H9 (cell line): ENCODE measurements at regions not wholly inside any gene's neighbourhood (a gene's known extent, or its start where the extent isn't known, plus 50 kb on each side); places are given as distances from the start of the nearest gene placed in this dataset.
"Not testable (repeated sequence)": the region's sequence is repeated elsewhere in the genome, so short reads cannot be mapped to it uniquely, and the experiment has no call there.

ENCODE experiments used
- DNase-seq: peaks from one replicate; pipeline ENCODE4 v3.0.0-alpha.2; 2017
- H2AFZ ChIP-seq: one replicate; pipeline ENCODE4 v1.6.1; 2013; ENCODE audit warnings: mild to moderate bottlenecking, low read length, control low read depth, moderate library complexity
- H2AK5ac ChIP-seq: 2 replicates; pipeline ENCODE4 v1.6.1; 2013; ENCODE audit warnings: low read length, control low read depth, mixed read lengths; ENCODE audit not compliant: insufficient read length
- H2BK120ac ChIP-seq: one replicate; pipeline ENCODE4 v1.6.1; 2013; ENCODE audit warnings: low read depth, mild to moderate bottlenecking, low read length, control low read depth, inconsistent platforms; ENCODE audit not compliant: poor library complexity, severe bottlenecking
- H2BK12ac ChIP-seq: 2 replicates; pipeline ENCODE4 v1.6.1; 2013; ENCODE audit warnings: low read length, control low read depth, mixed read lengths, low read depth; ENCODE audit not compliant: insufficient read length
- H2BK15ac ChIP-seq: 2 replicates; pipeline ENCODE4 v1.6.1; 2013; ENCODE audit warnings: low read depth, low read length, control low read depth
- H2BK20ac ChIP-seq: one replicate; pipeline ENCODE4 v1.6.1; 2013; ENCODE audit warnings: low read depth, mild to moderate bottlenecking, low read length, control low read depth, inconsistent platforms; ENCODE audit not compliant: poor library complexity, severe bottlenecking
- H2BK5ac ChIP-seq: 2 replicates; pipeline ENCODE4 v1.6.1; 2013; ENCODE audit warnings: low read length, control low read depth, mixed read lengths; ENCODE audit not compliant: insufficient read length
- H3K14ac ChIP-seq: 2 replicates; pipeline ENCODE4 v1.6.1; 2013; ENCODE audit warnings: low read length, control low read depth; ENCODE audit not compliant: insufficient read depth
- H3K18ac ChIP-seq: 2 replicates; pipeline ENCODE4 v1.6.1; 2013; ENCODE audit warnings: low read depth, mild to moderate bottlenecking, mixed read lengths, low read length, control low read depth; ENCODE audit not compliant: insufficient read length
- H3K23ac ChIP-seq: 2 replicates; pipeline ENCODE4 v1.6.1; 2013; ENCODE audit warnings: low read length, control low read depth, mixed read lengths, low read depth; ENCODE audit not compliant: insufficient read length
- H3K23me2 ChIP-seq: 2 replicates; pipeline ENCODE4 v1.6.1; 2013; ENCODE audit warnings: low read depth, mild to moderate bottlenecking, mixed read lengths, low read length, control low read depth; ENCODE audit not compliant: insufficient read length, poor library complexity, severe bottlenecking
- H3K27ac ChIP-seq: 2 replicates; pipeline ENCODE4 v1.5.1; 2013; ENCODE audit warnings: low read length, control low read depth, mixed read lengths, low read depth; ENCODE audit not compliant: insufficient read length
- H3K27me3 ChIP-seq: 2 replicates; pipeline ENCODE4 v1.6.1; 2013; ENCODE audit warnings: low read length, control low read depth, inconsistent platforms; ENCODE audit not compliant: insufficient read depth
- H3K4ac ChIP-seq: 2 replicates; pipeline ENCODE4 v1.6.1; 2013; ENCODE audit warnings: low read depth, mild to moderate bottlenecking, control low read depth, inconsistent platforms, low read length, moderate library complexity
- H3K4me1 ChIP-seq: 2 replicates; pipeline ENCODE4 v1.6.1; 2013; ENCODE audit warnings: low read length, control low read depth, inconsistent platforms; ENCODE audit not compliant: insufficient read depth
- H3K4me2 ChIP-seq: 2 replicates; pipeline ENCODE4 v1.6.1; 2013; ENCODE audit warnings: low read length, control low read depth, mixed read lengths; ENCODE audit not compliant: insufficient read length, insufficient read depth
- H3K56ac ChIP-seq: 2 replicates; pipeline ENCODE4 v1.6.1; 2013; ENCODE audit warnings: low read depth, mild to moderate bottlenecking, mixed read lengths, low read length, control low read depth; ENCODE audit not compliant: insufficient read length
- H3K79me1 ChIP-seq: 2 replicates; pipeline ENCODE4 v1.6.1; 2013; ENCODE audit warnings: low read depth, mild to moderate bottlenecking, moderate library complexity, low read length, control low read depth, inconsistent platforms; ENCODE audit not compliant: insufficient read depth, poor library complexity, severe bottlenecking
- H3K79me2 ChIP-seq: 2 replicates; pipeline ENCODE4 v1.6.1; 2013; ENCODE audit warnings: low read length, control low read depth, inconsistent platforms; ENCODE audit not compliant: insufficient read depth
- H3K9ac ChIP-seq: 2 replicates; pipeline ENCODE4 v1.6.1; 2013; ENCODE audit warnings: low read length, control low read depth, mixed read lengths; ENCODE audit not compliant: insufficient read length; ENCODE audit errors: extremely low read depth
- H3K9me3 ChIP-seq: one replicate; pipeline ENCODE4 v1.6.1; 2013; ENCODE audit warnings: low read depth, low read length, inconsistent platforms; ENCODE audit not compliant: control insufficient read depth
- H3T11ph ChIP-seq: one replicate; pipeline ENCODE4 v1.6.1; 2013; ENCODE audit warnings: mild to moderate bottlenecking, low read length, control low read depth, inconsistent platforms
- H4K20me1 ChIP-seq: one replicate; pipeline ENCODE4 v1.6.1; 2013; ENCODE audit not compliant: control insufficient read depth, insufficient read length, insufficient read depth
- H4K5ac ChIP-seq: 2 replicates; pipeline ENCODE4 v1.6.1; 2013; ENCODE audit warnings: low read depth, mild to moderate bottlenecking, mixed read lengths, low read length, control low read depth; ENCODE audit not compliant: insufficient read length
- H4K8ac ChIP-seq: replicated peaks from 2 replicates; pipeline ENCODE4 v1.6.1; 2013; ENCODE audit warnings: low read length, control low read depth, mixed read lengths, low read depth; ENCODE audit not compliant: insufficient read length
- H4K91ac ChIP-seq: 2 replicates; pipeline ENCODE4 v1.6.1; 2013; ENCODE audit warnings: low read depth, mild to moderate bottlenecking, moderate library complexity, mixed read lengths, low read length, control low read depth; ENCODE audit not compliant: insufficient read length
- H3K27ac Mint-ChIP-seq, 3 experiments: 2 replicates in 2 of 3; 3 replicates in 1 of 3; pipeline ENCODE4 v1.8.0; 2020 to 2021; ENCODE audit warnings: mixed read lengths in 3 of 3, mild to moderate bottlenecking in 1 of 3, moderate library complexity in 1 of 3
- H3K27me3 Mint-ChIP-seq: 2 replicates; pipeline ENCODE4 v1.8.0; 2021; ENCODE audit warnings: low read depth, mild to moderate bottlenecking, moderate library complexity, mixed read lengths
- H3K36me3 Mint-ChIP-seq, 3 experiments: 2 replicates in 2 of 3; 3 replicates in 1 of 3; pipeline ENCODE4 v1.8.0; 2020 to 2021; ENCODE audit warnings: low read depth in 3 of 3, mixed read lengths in 3 of 3; ENCODE audit not compliant: insufficient read depth in 1 of 3
- H3K4me1 Mint-ChIP-seq, 2 experiments: 2 replicates each; pipeline ENCODE4 v1.8.0; 2020; ENCODE audit warnings: mixed read lengths in 2 of 2
- H3K4me3 Mint-ChIP-seq, 2 experiments: 2 replicates in 1 of 2; 3 replicates in 1 of 2; pipeline ENCODE4 v1.8.0; 2020 to 2021; ENCODE audit warnings: mild to moderate bottlenecking in 2 of 2, mixed read lengths in 2 of 2, moderate library complexity in 1 of 2
- H3K9me3 Mint-ChIP-seq, 2 experiments: 2 replicates in 1 of 2; 3 replicates in 1 of 2; pipeline ENCODE4 v1.8.0; 2020; ENCODE audit warnings: mild to moderate bottlenecking in 2 of 2, mixed read lengths in 2 of 2, moderate library complexity in 1 of 2
- WGBS: extraction: QIAGEN DNeasy Blood & Tissue Kit; methylation state at CpG from one replicate; pipeline ENCODE4 v1.1.7; 2013; ENCODE audit warnings: missing lambda C conversion rate, low lambda C conversion rate, mixed read lengths; ENCODE audit not compliant: insufficient read length; ENCODE audit errors: extremely low coverage; 5-methylcytosine and 5-hydroxymethylcytosine counted together
- TF ChIP-seq, protein P1 (sequence below): fragments of 200-600 bp; sonication (generic); conservative IDR thresholded peaks from 3 replicates; pipeline ENCODE4 v1.8.0; 2021; ENCODE audit warnings: antibody characterized with exemption, mild to moderate bottlenecking

DNA sequence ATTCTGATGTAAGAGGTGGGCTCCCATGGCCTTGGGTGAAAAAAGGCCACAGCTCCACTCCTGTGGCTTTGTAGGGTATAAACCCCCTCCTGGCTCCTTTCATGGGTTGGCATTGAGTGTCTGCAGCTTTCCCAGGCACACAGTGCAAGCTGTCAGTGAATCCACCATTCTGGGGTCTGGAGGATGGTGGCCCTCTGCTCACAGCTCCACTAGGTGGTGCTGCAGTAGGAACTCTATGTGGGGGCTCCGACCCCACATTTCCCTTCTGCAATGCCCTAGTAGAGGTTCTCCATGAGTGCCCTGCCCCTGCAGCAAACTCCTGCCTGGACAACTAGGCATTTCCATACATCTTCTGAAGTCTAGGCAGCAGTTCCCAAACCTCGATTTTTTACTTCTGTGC is 92.7 kb downstream of the UNC93B1 start:
- not testable (repeated sequence) for H3K27ac ChIP-seq, H3T11ph ChIP-seq, H3K9me3 ChIP-seq, H3K79me2 ChIP-seq, H3K23ac ChIP-seq, H3K18ac ChIP-seq, H4K8ac ChIP-seq, H2BK15ac ChIP-seq, H3K27me3 Mint-ChIP-seq, H3K79me1 ChIP-seq, H2BK20ac ChIP-seq, H3K4me1 ChIP-seq, H3K4me3 Mint-ChIP-seq, H3K23me2 ChIP-seq, H3K56ac ChIP-seq, H2BK12ac ChIP-seq, H3K4ac ChIP-seq, H3K27me3 ChIP-seq, H3K14ac ChIP-seq, H4K5ac ChIP-seq, H2AFZ ChIP-seq, DNase-seq, H3K9ac ChIP-seq, H4K20me1 ChIP-seq, H2BK120ac ChIP-seq, H4K91ac ChIP-seq, H2AK5ac ChIP-seq, H2BK5ac ChIP-seq, H3K4me2 ChIP-seq
- H3K27ac Mint-ChIP-seq, result peak overlapping the region in 1 of 3 experiments; percentile 69; a peak in 1 of 7 replicates
- TF ChIP-seq, protein P1, sequence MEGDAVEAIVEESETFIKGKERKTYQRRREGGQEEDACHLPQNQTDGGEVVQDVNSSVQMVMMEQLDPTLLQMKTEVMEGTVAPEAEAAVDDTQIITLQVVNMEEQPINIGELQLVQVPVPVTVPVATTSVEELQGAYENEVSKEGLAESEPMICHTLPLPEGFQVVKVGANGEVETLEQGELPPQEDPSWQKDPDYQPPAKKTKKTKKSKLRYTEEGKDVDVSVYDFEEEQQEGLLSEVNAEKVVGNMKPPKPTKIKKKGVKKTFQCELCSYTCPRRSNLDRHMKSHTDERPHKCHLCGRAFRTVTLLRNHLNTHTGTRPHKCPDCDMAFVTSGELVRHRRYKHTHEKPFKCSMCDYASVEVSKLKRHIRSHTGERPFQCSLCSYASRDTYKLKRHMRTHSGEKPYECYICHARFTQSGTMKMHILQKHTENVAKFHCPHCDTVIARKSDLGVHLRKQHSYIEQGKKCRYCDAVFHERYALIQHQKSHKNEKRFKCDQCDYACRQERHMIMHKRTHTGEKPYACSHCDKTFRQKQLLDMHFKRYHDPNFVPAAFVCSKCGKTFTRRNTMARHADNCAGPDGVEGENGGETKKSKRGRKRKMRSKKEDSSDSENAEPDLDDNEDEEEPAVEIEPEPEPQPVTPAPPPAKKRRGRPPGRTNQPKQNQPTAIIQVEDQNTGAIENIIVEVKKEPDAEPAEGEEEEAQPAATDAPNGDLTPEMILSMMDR, result peak; percentile 62
- peaks cover 9 to 18% of the 10 kb centered on the region in 2 experiments for H3K4me1 Mint-ChIP-seq
- no CpG with 5 or more reads among the region's 2 CpGs for WGBS
- peaks cover 15 to 18% of the 10 kb centered on the region in 2 experiments for H3K9me3 Mint-ChIP-seq
- H3K36me3 Mint-ChIP-seq, result peaks cover 6 to 17% (median 16%) of the 10 kb centered on the region in 3 experiments

DNA sequence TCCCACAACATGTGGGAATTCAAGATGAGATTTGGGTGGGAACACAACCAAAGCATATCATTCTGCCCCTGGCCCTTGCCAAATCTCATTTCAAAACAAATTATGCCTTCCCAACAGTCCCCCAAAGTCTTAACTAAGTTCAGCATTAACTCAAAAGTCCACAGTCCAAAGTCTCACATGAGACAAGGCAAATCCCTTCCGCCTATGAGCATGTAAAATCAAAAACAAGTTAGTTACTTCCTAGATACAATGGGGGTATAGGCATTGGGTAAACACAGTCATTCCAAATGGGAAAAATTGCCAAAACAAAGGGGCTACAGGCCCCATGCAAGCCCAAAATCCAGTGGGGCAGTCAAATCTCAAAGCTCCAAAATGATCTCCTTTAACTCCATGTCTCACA is 93.1 kb downstream of the UNC93B1 start:
- not testable (repeated sequence) for H3K79me1 ChIP-seq, H2AFZ ChIP-seq, H3K23me2 ChIP-seq, H2BK120ac ChIP-seq, H3K9ac ChIP-seq, H2BK15ac ChIP-seq, H3T11ph ChIP-seq, H2BK5ac ChIP-seq, H3K27me3 ChIP-seq, H3K9me3 ChIP-seq, H3K56ac ChIP-seq, H4K20me1 ChIP-seq, H4K91ac ChIP-seq, H4K8ac ChIP-seq, H3K27me3 Mint-ChIP-seq, H2AK5ac ChIP-seq, H3K4me1 ChIP-seq, H3K14ac ChIP-seq, DNase-seq, H2BK20ac ChIP-seq, H3K18ac ChIP-seq, H2BK12ac ChIP-seq, H3K23ac ChIP-seq, H3K4ac ChIP-seq, H3K79me2 ChIP-seq, H3K4me2 ChIP-seq, H3K27ac ChIP-seq, H4K5ac ChIP-seq, H3K4me3 Mint-ChIP-seq
- H3K4me1 Mint-ChIP-seq, result peaks cover 7 to 14% of the 10 kb centered on the region in 2 experiments
- peaks cover 4 to 16% (median 13%) of the 10 kb centered on the region in 3 experiments; a peak in 6 of 7 replicates for H3K36me3 Mint-ChIP-seq
- H3K9me3 Mint-ChIP-seq, result peaks cover 15 to 16% of the 10 kb centered on the region in 2 experiments
- peak overlapping the region in 1 of 3 experiments; percentile 69; a peak in 1 of 7 replicates for H3K27ac Mint-ChIP-seq
- WGBS, result no CpG with 5 or more reads among the region's 1 CpG
